Panc1 (cell line): ENCODE measurements at regions not wholly inside any gene's neighbourhood (a gene's known extent, or its start where the extent isn't known, plus 50 kb on each side); places are given as distances from the start of the nearest gene placed in this dataset.

ENCODE experiments used
- ATAC-seq: fragments of 200-7000 bp; cut with Tn5 transposase; 2 replicates; pipeline ENCODE4 v1.9.1; 2020; ENCODE audit warnings: mild to moderate bottlenecking, moderate library complexity
- BruUV-seq: library from RNA; stranded (reverse); fragments of 400-500 nt; replicated peaks from 2 replicates; lab custom pipeline; 2021; lab: Mats Ljungman, UMichigan
- CTCF ChIA-PET: fragments of 300-600 bp; sonication (Branson Sonifier 250); formaldehyde crosslinking; loops from one replicate; lab custom pipeline; 2022; ENCODE audit warnings: antibody characterized with exemption; lab: Charles Lee
- POLR2A ChIA-PET: fragments of 300-600 bp; sonication (Branson Sonifier 250); formaldehyde crosslinking; loops from one replicate; lab custom pipeline; 2022; ENCODE audit warnings: antibody characterized with exemption; lab: Charles Lee
- DNase-seq: peaks from one replicate; pipeline ENCODE4 v3.0.0-alpha.2; 2010; ENCODE audit warnings: low read depth, low spot score
- H3K27ac ChIP-seq: 2 replicates; pipeline ENCODE4 v1.5.1; 2011; ENCODE audit warnings: mild to moderate bottlenecking, low read length, inconsistent platforms
- H3K27me3 ChIP-seq: fragments of 200-500 bp; sonication (Bioruptor generic); 2 replicates; pipeline ENCODE4 v1.6.0; 2014; ENCODE audit warnings: low read length, inconsistent platforms; ENCODE audit not compliant: control insufficient read depth, insufficient read depth
- H3K36me3 ChIP-seq: fragments of 200-500 bp; sonication (Bioruptor generic); 2 replicates; pipeline ENCODE4 v1.5.1; 2014; ENCODE audit warnings: inconsistent platforms, mild to moderate bottlenecking, low read length, moderate library complexity; ENCODE audit not compliant: control insufficient read depth, insufficient read depth
- H3K4me1 ChIP-seq: 2 replicates; pipeline ENCODE4 v1.5.1; 2011; ENCODE audit warnings: inconsistent platforms, mild to moderate bottlenecking, low read length, moderate library complexity; ENCODE audit not compliant: control insufficient read depth, insufficient read depth
- H3K4me3 ChIP-seq, 2 experiments: 2 replicates each; pipeline ENCODE4 v1.5.1; 2011 to 2012; ENCODE audit warnings: low read depth in 2 of 2, low read length in 2 of 2, mild to moderate bottlenecking in 2 of 2, inconsistent platforms in 1 of 2, moderate library complexity in 1 of 2
- H3K9me3 ChIP-seq: fragments of 200-500 bp; sonication (Bioruptor generic); 2 replicates; pipeline ENCODE4 v1.5.1; 2014; ENCODE audit warnings: low read depth, mild to moderate bottlenecking, inconsistent platforms, low read length, moderate library complexity; ENCODE audit not compliant: control insufficient read depth, insufficient read depth
- POLR2AphosphoS5 ChIP-seq: IDR thresholded peaks from 2 replicates; pipeline ENCODE4 v1.6.1; 2012; ENCODE audit warnings: mild to moderate bottlenecking, low read depth, low read length, moderate library complexity
- SIN3A ChIP-seq: IDR thresholded peaks from 2 replicates; pipeline ENCODE4 v1.6.1; 2012; ENCODE audit warnings: low read depth, mild to moderate bottlenecking, low read length, moderate library complexity, borderline replicate concordance; ENCODE audit not compliant: insufficient read depth
- TCF7L2 ChIP-seq: IDR thresholded peaks from 2 replicates; pipeline ENCODE4 v1.6.1; 2011; ENCODE audit warnings: mild to moderate bottlenecking, low read depth, low read length, inconsistent platforms
- in situ Hi-C: cut with HindIII; loops from 2 replicates; pipeline ENCODE4 v1.10.0; 2016; ENCODE audit warnings: low sequenced_read_pairs, low pct_unique_long_range_greater_than_20kb
- intact Hi-C: fragments of 100-400 bp; cut with micrococcal nuclease; formaldehyde crosslinking; loops from one replicate; pipeline ENCODE4 v1.10.0; 2022; ENCODE audit not compliant: unreplicated experiment
- TF ChIP-seq, protein P1 (sequence below): fragments of 450-650 bp; IDR thresholded peaks from 2 replicates; pipeline ENCODE4 v1.5.1; 2017; ENCODE audit warnings: mild to moderate bottlenecking
- TF ChIP-seq, protein P2 (sequence below), 2 experiments: IDR thresholded peaks; 2 replicates each; pipeline ENCODE4 v1.6.1; 2011 to 2012; ENCODE audit warnings: low read depth in 2 of 2, control low read depth in 1 of 2, low read length in 1 of 2, mild to moderate bottlenecking in 1 of 2, moderate library complexity in 1 of 2; ENCODE audit not compliant: insufficient read depth in 1 of 2

DNA sequence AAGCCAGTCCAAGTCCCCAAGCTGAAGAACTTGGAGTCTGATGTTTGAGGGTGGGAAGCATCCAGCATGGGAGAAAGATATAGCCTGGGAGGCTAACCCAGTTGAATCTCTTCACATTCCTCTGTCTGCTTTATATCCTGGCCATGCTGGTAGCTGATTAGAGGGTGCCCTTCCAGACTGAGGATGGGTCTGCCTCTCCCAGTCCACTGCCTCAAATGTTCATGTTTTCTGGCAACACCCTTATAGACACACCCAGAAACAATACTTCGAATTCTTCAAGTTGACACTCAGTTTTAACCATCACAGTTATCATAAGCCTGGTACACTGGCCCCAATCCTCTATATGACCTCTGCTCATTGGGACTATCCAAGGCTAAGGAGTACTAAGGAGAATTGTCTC, 124.1 kb upstream of the WDR1 start:
- no peak for ATAC-seq
- ChIA-PET CTCF (no interaction called here), POLR2A (no interaction called here)
- peaks cover 4% of the 10 kb centered on the region; the same call in 1 of the 2 replicates for H3K27me3 ChIP-seq
- TF ChIP-seq TCF7L2 (no peak), POLR2AphosphoS5 (no peak)
- TF ChIP-seq, protein P1, sequence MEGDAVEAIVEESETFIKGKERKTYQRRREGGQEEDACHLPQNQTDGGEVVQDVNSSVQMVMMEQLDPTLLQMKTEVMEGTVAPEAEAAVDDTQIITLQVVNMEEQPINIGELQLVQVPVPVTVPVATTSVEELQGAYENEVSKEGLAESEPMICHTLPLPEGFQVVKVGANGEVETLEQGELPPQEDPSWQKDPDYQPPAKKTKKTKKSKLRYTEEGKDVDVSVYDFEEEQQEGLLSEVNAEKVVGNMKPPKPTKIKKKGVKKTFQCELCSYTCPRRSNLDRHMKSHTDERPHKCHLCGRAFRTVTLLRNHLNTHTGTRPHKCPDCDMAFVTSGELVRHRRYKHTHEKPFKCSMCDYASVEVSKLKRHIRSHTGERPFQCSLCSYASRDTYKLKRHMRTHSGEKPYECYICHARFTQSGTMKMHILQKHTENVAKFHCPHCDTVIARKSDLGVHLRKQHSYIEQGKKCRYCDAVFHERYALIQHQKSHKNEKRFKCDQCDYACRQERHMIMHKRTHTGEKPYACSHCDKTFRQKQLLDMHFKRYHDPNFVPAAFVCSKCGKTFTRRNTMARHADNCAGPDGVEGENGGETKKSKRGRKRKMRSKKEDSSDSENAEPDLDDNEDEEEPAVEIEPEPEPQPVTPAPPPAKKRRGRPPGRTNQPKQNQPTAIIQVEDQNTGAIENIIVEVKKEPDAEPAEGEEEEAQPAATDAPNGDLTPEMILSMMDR, result no peak
- intact Hi-C loops (no loop called here), in situ Hi-C loops (no loop called here)
- H3K4me1 ChIP-seq, result no peaks in the 10 kb centered on the region
- no peak overlapping the region for H3K27ac ChIP-seq
- no TSS peak for BruUV-seq
- H3K36me3 ChIP-seq, result no peaks in the 10 kb centered on the region
- H3K4me3 ChIP-seq, result no peak overlapping the region
- no peak for DNase-seq
- H3K9me3 ChIP-seq, result no peaks in the 10 kb centered on the region

DNA sequence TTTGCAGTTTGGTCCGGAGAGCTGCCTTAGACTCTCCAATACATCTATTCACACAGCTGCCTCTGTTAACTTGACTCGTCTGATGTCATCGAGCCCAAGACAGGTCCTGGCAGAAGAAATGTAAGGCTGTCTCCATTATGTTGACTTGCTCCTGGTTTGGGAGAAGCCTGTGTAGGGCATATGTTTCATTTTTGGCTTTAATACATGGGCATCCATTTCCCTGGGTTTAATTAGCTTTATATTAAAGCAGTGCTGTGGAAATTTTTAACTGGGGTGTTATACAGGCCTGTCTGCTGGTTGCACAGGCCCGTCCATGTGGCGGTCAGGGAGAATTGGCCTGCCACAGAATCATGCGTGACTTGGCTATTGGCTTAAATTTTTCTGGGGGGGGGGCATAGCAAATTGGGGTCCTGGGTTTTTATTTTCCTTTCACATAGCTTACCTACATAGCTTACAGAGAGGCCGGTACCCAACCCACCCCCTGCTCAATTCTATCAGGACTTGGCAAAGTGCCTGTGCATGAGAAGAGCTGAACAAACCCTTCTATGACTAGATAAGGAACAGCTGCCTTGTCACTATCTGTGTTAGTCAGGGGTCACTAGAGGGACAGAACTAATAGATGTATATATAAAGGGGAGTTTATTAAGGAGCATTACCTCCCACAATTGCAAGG, 123.5 kb upstream of the WDR1 start:
- Histone ChIP-seq H3K4me1 (no peaks in the 10 kb centered on the region), H3K27me3 (peaks cover 4% of the 10 kb centered on the region; the same call in 1 of the 2 replicates), H3K9me3 (no peaks in the 10 kb centered on the region), H3K4me3 (no peak overlapping the region), H3K27ac (no peak overlapping the region), H3K36me3 (no peaks in the 10 kb centered on the region)
- CTCF ChIA-PET, result no interaction called here
- TF ChIP-seq POLR2AphosphoS5, result no peak
- TF ChIP-seq, protein P1, result no peak
- no peak for DNase-seq
- ATAC-seq, result no peak
- POLR2A ChIA-PET, result no interaction called here
- BruUV-seq, result no TSS peak
- intact Hi-C loops (no loop called here), in situ Hi-C loops (no loop called here)

DNA sequence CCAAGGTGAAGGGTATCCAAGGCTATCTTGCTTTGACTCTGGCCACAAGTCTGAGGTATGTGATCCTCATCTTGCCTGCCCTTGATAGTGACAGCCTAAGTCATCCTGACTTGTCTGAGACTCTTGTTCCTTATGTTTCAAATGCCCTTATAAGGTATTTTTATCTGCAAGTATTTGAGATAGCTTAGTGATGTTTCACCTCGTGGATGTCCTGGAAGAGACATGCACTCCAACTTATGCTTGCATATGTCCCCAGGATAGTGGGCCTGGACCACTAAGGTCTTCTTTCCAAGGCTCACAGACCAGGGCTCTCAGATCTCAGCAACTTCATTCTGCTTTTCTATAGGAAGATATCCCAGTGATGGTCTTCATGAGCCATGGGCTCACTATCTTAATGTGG, 120.5 kb upstream of the WDR1 start:
- BruUV-seq, result no TSS peak
- no peak for DNase-seq
- no peaks in the 10 kb centered on the region for H3K9me3 ChIP-seq
- ATAC-seq, result no peak
- no peak overlapping the region for H3K27ac ChIP-seq
- no peak for TF ChIP-seq SIN3A
- no peak for TF ChIP-seq TCF7L2
- no peak for TF ChIP-seq POLR2AphosphoS5
- TF ChIP-seq, protein P2, sequence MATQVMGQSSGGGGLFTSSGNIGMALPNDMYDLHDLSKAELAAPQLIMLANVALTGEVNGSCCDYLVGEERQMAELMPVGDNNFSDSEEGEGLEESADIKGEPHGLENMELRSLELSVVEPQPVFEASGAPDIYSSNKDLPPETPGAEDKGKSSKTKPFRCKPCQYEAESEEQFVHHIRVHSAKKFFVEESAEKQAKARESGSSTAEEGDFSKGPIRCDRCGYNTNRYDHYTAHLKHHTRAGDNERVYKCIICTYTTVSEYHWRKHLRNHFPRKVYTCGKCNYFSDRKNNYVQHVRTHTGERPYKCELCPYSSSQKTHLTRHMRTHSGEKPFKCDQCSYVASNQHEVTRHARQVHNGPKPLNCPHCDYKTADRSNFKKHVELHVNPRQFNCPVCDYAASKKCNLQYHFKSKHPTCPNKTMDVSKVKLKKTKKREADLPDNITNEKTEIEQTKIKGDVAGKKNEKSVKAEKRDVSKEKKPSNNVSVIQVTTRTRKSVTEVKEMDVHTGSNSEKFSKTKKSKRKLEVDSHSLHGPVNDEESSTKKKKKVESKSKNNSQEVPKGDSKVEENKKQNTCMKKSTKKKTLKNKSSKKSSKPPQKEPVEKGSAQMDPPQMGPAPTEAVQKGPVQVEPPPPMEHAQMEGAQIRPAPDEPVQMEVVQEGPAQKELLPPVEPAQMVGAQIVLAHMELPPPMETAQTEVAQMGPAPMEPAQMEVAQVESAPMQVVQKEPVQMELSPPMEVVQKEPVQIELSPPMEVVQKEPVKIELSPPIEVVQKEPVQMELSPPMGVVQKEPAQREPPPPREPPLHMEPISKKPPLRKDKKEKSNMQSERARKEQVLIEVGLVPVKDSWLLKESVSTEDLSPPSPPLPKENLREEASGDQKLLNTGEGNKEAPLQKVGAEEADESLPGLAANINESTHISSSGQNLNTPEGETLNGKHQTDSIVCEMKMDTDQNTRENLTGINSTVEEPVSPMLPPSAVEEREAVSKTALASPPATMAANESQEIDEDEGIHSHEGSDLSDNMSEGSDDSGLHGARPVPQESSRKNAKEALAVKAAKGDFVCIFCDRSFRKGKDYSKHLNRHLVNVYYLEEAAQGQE (IDR thresholded peaks at IDR 0.05; ENCODE audit: insufficient read depth in 1 of 2, low read depth in 2 of 2, low read length in 1 of 2), result no peak
- H3K4me1 ChIP-seq, result no peaks in the 10 kb centered on the region
- ChIA-PET CTCF (no interaction called here), POLR2A (no interaction called here)
- intact Hi-C loops, result no loop called here
- no peaks in the 10 kb centered on the region; the same call in 1 of the 2 replicates for H3K27me3 ChIP-seq
- H3K4me3 ChIP-seq, result no peak overlapping the region
- no peaks in the 10 kb centered on the region for H3K36me3 ChIP-seq
- in situ Hi-C loops, result no loop called here
